SKM-1 treated with dmso at 0.1 percent for 144 hours (cell line): ENCODE measurements at regions not wholly inside any gene's neighbourhood (a gene's known extent, or its start where the extent isn't known, plus 50 kb on each side); places are given as distances from the start of the nearest gene placed in this dataset.

Experiments used
- DNase-seq: peaks from one replicate; lab custom pipeline; 2025; ENCODE audit not compliant: unreplicated experiment; lab: John Stamatoyannopoulos, UW

DNA sequence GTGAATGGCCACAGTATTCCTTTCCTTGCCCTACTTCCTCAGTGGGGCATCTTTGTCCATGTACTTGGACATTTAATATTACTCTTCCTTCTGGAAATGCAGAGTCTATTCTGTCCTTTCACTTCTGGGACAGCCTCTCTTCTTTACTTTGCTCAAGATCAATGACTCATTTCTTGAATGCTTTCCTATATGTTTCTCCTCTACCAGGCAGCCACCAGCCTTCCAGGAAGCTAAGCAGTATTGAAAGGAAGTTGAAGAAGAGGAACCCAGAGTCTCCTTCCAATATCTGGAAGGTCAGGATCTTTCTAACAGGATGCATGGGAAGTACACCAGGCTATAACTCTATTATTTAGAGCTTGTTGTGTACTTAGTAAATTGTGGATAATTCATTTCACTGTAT, 182.8 kb downstream of the CD47 start:
- DNase-seq = no peak

DNA sequence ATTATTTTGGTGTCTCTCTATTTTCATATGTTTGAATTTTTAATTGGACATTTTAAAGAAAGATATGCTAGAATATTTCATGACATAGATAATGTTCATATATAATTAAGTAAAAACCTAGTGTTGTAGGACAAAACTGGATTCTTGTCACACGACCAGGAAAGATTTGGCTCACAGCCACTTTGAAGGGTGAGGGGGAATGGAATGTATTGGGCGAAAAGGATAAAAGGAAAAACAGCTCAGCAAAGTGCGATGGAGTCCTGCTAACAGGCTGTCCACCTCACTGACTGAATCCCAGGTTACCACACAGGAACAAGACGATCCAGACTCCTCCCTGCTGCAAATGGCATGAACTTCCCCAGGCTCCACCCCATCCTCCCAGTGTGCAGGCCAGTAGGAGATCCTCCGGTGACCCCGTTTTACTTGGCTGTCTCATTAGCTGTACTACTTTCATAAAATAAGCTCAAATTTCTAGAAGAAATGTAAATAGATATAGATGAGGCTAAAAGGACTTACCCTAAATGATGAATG, 186.2 kb downstream of the CD47 start:
- no peak for DNase-seq

DNA sequence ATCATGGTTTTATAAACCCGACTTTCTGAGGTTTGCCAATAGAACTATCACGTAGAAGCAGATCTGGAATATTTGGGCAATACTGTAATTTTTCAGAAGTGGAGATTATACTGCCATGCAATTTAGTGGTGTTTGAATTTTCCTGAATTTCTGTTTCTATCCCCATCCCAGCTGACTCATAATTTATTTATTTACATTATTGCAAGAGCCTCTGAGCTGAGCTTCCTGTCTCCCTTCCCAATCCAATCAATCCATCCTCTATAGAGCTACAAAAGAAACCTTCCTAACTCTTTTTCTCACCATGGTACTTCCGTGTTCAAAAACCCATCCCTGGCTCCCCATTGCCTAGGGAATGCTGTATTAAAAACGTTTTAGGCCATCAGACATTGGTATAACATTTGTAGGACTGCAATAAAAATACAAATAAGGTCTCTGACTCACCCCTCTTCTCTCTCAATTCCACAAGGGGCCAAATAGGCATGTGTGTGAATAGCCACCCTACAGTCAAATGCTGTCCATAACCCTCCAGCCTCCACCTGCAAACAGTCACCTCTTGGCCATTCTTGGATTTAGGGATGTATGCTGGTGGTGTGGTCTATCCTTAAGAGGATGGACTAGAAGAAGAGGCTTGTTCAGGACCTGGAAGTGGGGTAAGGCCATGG, 190.7 kb downstream of the CD47 start:
- DNase-seq = no peak

DNA sequence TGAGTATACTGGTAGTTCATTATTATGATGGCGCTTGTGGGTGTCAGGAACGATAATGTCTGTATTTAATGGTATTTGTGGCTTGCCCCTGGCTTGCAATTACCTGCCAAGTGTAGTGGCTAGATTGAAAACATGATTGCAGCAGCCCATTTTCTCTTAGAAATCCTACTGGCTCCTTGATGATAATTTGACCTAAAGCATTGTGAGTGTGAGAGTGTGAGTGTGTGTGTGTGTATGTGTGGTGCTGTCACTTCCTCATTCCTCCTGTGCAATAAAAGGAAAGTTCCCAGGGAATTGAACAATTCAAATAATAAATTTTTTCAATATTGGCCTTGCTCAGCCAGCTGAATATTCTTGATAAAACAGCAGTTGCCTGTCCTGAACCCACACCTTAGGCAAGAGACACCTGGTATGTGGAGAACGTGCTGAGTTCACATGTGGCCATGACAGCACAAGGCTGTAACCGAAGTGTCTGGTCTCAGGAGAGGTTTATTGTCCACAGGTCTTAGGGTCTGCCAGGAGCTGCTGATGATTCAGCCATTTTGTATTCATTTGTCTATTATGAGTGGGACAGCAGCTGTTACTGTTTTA, 193.3 kb downstream of the CD47 start:
- no peak for DNase-seq

DNA sequence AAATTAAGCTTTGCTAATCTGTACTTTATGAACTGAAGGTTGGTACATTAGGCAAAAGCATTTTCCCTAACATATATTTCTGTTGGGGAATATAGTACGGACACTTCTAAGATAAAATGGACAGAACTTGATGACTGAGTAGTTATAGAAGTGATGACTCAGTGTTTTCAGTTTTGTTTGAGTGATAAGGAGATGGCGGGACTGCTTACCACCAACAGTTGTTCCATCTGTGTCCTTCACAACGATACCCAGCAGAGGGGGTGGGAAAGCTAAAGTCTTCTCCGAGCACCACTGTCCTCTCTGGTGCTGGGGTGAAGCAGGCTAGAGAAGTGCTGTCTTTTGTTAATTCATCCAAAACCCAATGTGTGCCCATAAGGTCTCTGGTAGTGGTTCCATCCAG, 195.8 kb downstream of the CD47 start:
- no peak for DNase-seq

DNA sequence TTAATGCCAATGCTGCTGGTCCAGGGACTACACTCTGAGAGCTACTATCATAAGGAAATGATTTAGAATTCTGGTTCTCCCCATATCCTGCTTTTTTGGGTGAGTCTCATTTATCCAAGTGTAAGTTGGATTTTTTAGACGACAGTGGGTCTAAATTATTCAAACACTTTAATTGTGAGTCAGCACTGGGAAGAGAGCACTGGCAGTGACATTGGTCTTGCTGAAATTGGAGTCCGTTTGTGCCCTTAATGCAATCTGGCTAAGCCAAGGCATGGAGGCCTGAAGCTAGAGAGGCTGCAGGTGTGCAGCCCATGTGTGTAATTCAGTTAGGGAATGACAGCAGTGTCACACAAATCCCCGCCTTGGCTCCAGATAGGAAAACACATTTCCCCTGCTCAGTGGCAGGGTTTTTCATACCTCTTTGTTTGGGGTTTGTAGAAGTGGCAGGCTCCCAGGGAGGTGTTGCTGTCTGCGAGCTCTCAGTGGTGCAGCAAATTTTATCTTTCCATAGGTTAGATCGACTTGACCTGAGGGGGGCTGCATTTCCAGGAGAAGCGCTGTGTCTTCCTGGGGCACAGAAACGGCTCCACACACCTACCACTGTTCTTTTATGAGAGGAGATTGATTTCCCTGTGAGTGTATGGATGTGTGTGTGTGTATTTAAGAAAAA, 197.7 kb downstream of the CD47 start:
- no peak for DNase-seq

DNA sequence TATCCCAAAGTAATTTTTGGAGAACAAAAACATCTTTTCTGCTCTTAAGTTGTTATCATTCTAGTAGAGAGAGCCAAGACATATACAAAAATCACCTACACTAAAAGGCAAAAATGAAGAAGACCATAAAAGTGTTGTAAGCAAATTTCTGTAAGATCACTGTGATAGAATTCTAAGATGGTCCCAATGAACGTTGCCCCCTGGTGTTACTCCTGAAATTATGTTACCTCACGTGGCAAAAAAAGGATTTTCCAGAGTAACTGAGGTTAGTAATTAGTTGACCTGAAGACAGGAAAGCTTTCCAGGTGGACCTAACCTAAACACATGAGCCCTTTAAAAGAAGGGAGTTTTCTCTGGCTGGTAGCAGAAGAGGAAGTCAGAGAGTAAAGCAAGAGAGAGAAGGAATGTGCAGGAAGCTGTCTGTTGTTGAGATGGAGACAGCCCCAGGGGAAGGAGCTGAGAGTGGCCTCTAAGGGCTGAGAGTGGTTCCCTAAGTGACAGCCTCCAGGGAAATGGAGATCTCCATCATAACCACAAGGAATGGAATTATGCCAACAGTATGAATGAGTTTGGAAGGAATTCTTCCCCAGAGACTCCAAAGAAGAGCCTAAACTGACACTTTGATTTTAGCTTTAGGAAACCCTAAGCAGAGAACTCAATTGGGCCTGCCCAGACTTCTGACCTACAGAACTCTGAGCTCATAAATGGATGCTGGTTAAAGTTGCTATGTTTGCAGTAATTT, 205.9 kb downstream of the CD47 start:
- DNase-seq = peak; percentile 39

DNA sequence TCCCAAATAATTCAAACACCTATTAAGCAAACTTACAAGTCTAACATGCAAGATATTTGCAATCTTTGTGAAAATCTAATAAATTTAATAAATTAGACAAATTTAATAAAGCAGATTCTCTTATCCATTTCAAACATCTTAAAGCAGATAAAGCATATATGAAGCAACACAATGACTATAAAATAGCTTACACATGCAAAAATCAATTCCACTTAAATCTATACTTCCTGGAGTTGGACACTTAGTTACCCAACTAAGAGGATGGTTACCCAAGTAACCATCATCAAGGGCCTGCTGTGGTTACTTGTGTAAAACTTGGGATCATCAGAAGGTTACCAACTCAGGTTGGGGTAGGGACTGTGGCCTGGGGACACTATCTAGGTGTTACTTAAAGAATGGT, 206.8 kb downstream of the CD47 start:
- DNase-seq = no peak

DNA sequence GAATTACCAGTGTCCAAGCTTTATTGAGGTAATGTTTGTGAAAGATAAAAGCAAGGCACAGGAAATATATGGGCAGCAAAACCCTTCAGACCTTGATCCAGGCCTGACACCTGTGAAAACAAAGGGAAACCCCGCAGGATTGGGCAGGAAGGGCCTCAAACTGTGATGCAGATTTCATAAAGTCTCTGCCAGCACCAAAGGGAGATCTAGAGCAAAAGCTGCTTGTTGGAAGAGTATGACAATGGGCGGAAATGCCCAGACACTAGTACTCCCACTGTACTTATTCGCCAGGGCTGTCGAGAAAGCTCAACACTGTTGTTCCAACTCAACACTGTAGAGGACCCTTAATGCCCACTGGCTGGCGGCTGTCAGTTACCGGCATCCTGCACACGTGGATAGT, 207.9 kb downstream of the CD47 start:
- no peak for DNase-seq

DNA sequence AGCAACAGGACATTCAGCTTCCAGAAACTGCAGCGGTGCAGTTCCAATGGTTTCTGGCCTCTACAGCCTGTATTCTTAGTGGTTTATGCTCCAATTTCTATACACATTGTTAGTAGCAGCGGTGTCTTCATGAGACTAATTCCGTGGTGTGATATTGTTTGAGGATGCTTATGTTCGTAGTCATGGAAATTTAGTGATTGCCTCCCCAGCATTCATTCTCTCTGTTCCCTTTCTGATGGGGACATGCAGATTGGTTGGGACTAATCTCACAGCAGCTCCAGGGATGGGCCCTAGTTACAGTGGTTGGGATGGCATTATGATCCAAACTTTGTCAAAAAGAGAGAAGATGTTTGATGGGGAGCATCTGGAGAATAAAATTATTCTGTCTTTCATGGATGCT, 208.6 kb downstream of the CD47 start:
- no peak for DNase-seq

DNA sequence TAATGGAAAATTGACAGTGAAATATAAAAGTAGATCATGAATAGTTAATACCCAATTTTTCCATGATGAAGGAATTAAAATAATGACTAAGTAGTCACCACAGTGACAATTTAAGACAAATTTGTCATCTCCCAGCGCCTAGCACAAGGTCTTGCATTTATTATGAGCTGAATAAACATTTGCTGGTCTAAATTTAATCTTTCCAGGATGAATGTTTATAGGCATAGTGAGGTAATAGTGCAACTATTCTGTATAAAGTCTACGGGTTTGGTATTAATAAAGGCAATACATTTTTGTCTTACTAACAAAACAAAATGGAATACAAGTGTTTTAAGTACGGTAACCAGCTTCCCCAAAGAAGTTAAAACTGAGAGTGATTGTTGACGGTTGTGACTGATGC, 209.3 kb downstream of the CD47 start:
- DNase-seq = no peak

DNA sequence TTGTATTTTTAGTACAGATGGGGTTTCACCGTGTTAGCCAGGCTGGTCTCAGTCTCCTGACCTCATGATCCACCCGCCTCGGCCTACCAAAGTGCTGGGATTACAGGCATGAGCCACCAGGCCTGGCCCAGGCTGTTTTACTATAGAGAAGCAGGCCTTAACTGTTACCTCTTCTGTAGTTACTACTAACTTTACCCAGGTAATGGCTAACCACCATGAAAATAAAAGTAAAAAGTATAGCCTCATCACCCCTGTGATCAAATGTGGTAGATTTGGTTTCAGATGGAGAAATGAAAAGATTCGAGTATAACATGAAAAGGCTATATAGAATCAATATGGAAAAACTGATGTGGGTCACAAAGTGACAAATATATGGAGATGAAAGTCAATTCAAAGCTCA, 210.1 kb downstream of the CD47 start:
- DNase-seq = no peak

DNA sequence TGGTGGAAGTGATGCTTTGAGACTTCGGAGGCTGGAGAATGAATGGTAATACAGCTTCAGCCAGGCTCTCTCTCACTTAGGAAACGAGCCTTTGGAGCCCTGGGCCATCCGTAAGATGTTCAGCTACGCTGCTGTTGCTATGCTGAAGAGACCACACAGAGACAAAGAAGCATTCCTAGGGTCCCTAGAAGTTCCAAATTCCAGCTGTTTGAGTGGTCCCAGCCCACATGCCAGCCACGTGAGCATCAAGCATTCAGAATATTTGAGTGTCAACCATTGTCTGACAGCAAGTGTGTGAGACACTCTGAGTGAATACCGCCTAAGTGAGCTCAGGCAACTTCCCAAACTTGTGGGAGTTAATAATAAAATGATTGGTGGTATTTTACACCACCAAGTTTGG, 212.9 kb downstream of the CD47 start:
- no peak for DNase-seq

DNA sequence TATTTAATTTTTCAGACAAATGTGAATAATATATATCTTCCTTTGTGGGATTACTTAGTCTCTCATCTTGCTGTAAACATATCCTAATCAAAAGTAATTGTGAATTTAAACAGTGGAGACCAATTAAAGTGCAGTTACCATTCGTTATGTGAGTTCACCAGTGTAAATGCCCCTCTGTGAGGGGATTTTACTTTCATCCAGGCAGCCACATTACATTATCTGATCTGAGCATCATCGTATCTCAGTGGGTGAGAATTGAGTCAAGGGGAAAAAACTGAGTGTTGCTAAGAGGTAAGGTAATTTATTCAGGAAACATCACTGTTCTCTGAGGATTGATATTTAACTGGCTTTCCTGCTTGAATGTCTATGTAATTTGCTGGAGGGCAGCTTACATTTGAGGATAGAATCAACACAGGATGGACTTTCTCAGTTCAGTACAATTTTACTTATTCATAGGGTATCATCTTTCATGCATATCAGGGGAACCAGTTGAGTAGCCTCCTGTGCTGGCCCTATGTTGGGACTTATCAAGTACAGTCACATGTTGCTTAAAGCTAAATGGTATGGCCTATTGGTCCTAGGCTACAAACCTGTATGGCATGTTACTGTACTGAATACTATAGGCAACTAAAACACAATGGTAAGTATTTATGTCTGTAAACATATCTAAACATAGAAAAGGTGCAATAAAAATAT, 219.7 kb downstream of the CD47 start:
- no peak for DNase-seq

DNA sequence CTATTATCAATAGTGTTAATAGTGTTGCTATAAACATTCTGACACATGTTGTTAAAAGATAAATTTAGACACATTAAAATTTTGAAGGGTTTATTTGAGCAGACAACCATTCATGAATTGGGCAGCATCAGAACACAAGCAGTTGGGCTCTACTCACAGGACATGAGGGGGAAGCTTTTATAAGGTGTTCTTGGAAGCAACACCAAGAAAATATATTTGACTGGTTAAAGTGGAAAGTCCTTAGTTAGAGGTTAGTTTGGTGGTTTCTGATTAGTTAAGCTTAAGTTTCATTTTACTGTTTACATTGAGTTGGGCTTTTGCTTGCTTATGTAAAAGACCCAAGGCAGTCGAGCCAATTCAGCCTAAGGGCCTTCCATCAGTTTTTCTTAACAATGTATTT, 220.7 kb downstream of the CD47 start:
- no peak for DNase-seq

DNA sequence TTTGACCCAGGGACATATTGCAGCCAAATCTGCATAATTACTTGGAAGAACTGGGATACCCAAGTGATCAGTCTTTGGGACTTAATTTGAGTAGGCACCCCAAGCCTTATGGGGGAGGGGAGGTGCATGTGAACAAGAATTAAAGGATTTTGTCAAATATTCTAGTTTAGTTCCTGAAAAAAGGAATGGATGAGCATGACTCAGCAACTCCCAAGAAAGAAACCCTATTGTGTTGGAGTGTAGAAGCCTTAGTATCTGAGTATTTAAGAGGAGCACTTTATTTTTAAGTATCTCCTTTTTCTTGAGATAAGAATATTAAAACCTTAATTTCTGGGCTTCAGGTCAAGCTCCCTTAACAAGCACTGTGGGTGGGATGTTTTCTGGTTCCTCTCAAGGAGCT, 222.4 kb downstream of the CD47 start:
- no peak for DNase-seq

DNA sequence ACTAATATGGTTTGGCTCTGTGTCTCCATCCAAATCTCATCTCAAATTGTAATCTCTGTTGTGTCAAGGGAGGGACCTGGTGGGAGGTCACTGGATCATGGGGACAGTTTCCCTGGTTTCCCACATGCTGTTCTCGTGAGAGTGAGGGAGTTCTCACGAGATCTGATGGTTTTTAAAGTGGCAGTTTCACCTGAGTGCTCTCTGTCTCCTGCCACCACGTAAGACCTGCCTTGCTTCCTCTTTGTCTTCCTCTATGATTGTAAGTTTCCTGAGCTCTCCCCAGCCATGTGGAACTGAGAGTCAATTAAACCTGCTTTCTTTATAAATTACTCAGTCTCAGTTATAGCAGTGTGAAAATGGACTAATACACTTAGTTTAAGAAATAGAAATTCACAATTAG, 228.9 kb downstream of the CD47 start:
- DNase-seq = peak; percentile 2

DNA sequence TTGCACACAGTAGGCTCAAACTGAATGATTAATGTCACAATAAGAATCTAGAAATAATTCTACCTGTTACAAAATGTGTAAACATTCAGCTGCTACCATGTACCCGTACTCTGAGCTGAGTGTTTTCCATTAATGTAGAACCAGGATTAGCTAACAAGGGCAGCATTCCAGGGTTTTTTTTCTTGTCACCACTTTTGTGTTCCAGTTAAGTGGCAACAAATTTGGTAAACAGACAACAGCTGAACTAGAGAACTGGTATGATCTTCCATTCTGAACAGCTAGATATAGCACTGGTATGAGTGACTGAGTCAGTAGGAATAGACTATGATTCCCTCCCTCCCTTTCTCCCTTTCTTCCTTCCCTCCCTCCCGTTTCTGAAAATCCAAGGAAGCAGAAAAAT, 229.4 kb downstream of the CD47 start:
- no peak for DNase-seq
